GM12874 (cell line): ENCODE measurements at regions not wholly inside any gene's neighbourhood (a gene's known extent, or its start where the extent isn't known, plus 50 kb on each side); places are given as distances from the start of the nearest gene placed in this dataset.

Source experiments
- CTCF ChIP-seq: IDR thresholded peaks from 2 replicates; pipeline ENCODE4 v1.5.1; 2011; ENCODE audit warnings: low read depth, mild to moderate bottlenecking, control low read depth, low read length, moderate library complexity; ENCODE audit not compliant: insufficient read depth

GRCh38 chr6:141464896-141465295, 667.8 kb upstream of the GJE1 start:
- no peak for TF ChIP-seq CTCF

- no peak for TF ChIP-seq CTCF
Measured at GRCh38 chr6:141464490-141464889, 668.2 kb upstream of the GJE1 start.

- no peak for TF ChIP-seq CTCF
Measured at GRCh38 chr6:141463237-141463977, 669.3 kb upstream of the GJE1 start.

- TF ChIP-seq CTCF: no peak
Measured at GRCh38 chr6:141460743-141461484, 671.8 kb upstream of the GJE1 start.

- TF ChIP-seq CTCF: no peak
Measured at GRCh38 chr6:141452354-141452686, 680.4 kb upstream of the GJE1 start.

- no peak for TF ChIP-seq CTCF
Measured at GRCh38 chr6:141451511-141452353, 681.0 kb upstream of the GJE1 start.

- TF ChIP-seq CTCF: no peak
Measured at GRCh38 chr6:141451181-141451510, 681.6 kb upstream of the GJE1 start.
